IMR-90 (cell line): ENCODE measurements at regions not wholly inside any gene's neighbourhood (a gene's known extent, or its start where the extent isn't known, plus 50 kb on each side); places are given as distances from the start of the nearest gene placed in this dataset.
"Not testable (repeated sequence)": the region's sequence is repeated elsewhere in the genome, so short reads cannot be mapped to it uniquely, and the experiment has no call there.

Experiments used
- ATAC-seq: fragments of 200-7000 bp; cut with Tn5 transposase; 2 replicates; pipeline ENCODE4 v1.9.1; 2020; ENCODE audit warnings: low read depth, mild to moderate bottlenecking, moderate library complexity
- BruUV-seq: library from RNA; stranded (reverse); fragments of 400-500 nt; replicated peaks from 2 replicates; lab custom pipeline; 2021; lab: Mats Ljungman, UMichigan
- CTCF ChIA-PET: fragments of 300-600 bp; formaldehyde crosslinking; extraction: SDS; loops from one replicate; lab custom pipeline; 2021; ENCODE audit warnings: antibody characterized with exemption; lab: Yijun Ruan, JAX
- POLR2A ChIA-PET: fragments of 300-600 bp; sonication (Branson Sonifier 250); formaldehyde crosslinking; loops from one replicate; lab custom pipeline; 2022; ENCODE audit warnings: antibody characterized with exemption; ENCODE audit not compliant: unreplicated experiment; lab: Charles Lee
- DNase-seq: peaks from one replicate; pipeline ENCODE4 v3.0.0; 2013
- H2AFZ ChIP-seq: replicated peaks from 2 replicates; pipeline ENCODE3; 2013; ENCODE audit warnings: low read length, mild to moderate bottlenecking; ENCODE audit not compliant: poor library complexity
- H2AK5ac ChIP-seq: 2 replicates; pipeline ENCODE4 v1.6.1; 2013; ENCODE audit warnings: low read depth, low read length, inconsistent platforms
- H2AK9ac ChIP-seq: replicated peaks from 2 replicates; pipeline ENCODE3; 2013; ENCODE audit warnings: mild to moderate bottlenecking, low read depth, low read length, moderate library complexity; ENCODE audit not compliant: poor library complexity
- H2BK120ac ChIP-seq: 2 replicates; pipeline ENCODE4 v1.6.1; 2013; ENCODE audit warnings: low read depth, low read length, inconsistent platforms
- H2BK15ac ChIP-seq: 3 replicates; pipeline ENCODE4 v1.6.1; 2013; ENCODE audit warnings: low read depth, low read length, inconsistent platforms
- H2BK20ac ChIP-seq: 2 replicates; pipeline ENCODE4 v1.6.1; 2013; ENCODE audit warnings: low read depth, mild to moderate bottlenecking, inconsistent platforms, low read length, moderate library complexity
- H2BK5ac ChIP-seq: 2 replicates; pipeline ENCODE4 v1.6.1; 2013; ENCODE audit warnings: mild to moderate bottlenecking, low read depth, low read length, inconsistent platforms; ENCODE audit not compliant: poor library complexity, severe bottlenecking
- H3K14ac ChIP-seq: replicated peaks from 2 replicates; pipeline ENCODE4 v1.6.1; 2013; ENCODE audit warnings: low read depth, low read length, inconsistent platforms
- H3K18ac ChIP-seq: 2 replicates; pipeline ENCODE4 v1.6.1; 2013; ENCODE audit warnings: low read depth, low read length, control low read depth
- H3K23ac ChIP-seq: 2 replicates; pipeline ENCODE4 v1.6.1; 2013; ENCODE audit warnings: low read depth, low read length, inconsistent platforms
- H3K27ac ChIP-seq: 2 replicates; pipeline ENCODE4 v1.5.1; 2013; ENCODE audit warnings: mild to moderate bottlenecking, control low read depth, low read length; ENCODE audit not compliant: insufficient read depth
- H3K27me3 ChIP-seq: 2 replicates; pipeline ENCODE4 v1.6.1; 2013; ENCODE audit warnings: low read length; ENCODE audit not compliant: control insufficient read depth, insufficient read depth
- H3K36me3 ChIP-seq: 2 replicates; pipeline ENCODE4 v1.6.1; 2013; ENCODE audit warnings: low read length, mixed read lengths; ENCODE audit not compliant: control insufficient read depth, insufficient read depth
- H3K4ac ChIP-seq: 2 replicates; pipeline ENCODE4 v1.6.1; 2013; ENCODE audit warnings: low read depth, low read length, inconsistent platforms
- H3K4me1 ChIP-seq: 2 replicates; pipeline ENCODE4 v1.6.1; 2013; ENCODE audit warnings: low read length, mixed read lengths; ENCODE audit not compliant: control insufficient read depth, insufficient read depth
- H3K4me2 ChIP-seq: 2 replicates; pipeline ENCODE4 v1.6.1; 2013; ENCODE audit warnings: low read depth, mild to moderate bottlenecking, control low read depth, low read length, moderate library complexity
- H3K4me3 ChIP-seq: 2 replicates; pipeline ENCODE4 v1.5.1; 2013; ENCODE audit warnings: low read depth, mild to moderate bottlenecking, control low read depth, low read length, moderate library complexity; ENCODE audit not compliant: insufficient read depth
- H3K56ac ChIP-seq: 2 replicates; pipeline ENCODE4 v1.6.1; 2013; ENCODE audit warnings: low read length, inconsistent platforms; ENCODE audit not compliant: insufficient read depth; ENCODE audit errors: extremely low read depth
- H3K79me1 ChIP-seq, 2 experiments: 2 replicates each; pipeline ENCODE4 v1.6.1; 2013; ENCODE audit warnings: low read length in 2 of 2, inconsistent platforms in 1 of 2, low read depth in 1 of 2
- H3K9ac ChIP-seq: 2 replicates; pipeline ENCODE4 v1.6.1; 2013; ENCODE audit warnings: low read depth, low read length, control low read depth
- H3K9me1 ChIP-seq: 2 replicates; pipeline ENCODE4 v1.6.1; 2013; ENCODE audit warnings: low read length, inconsistent platforms; ENCODE audit not compliant: insufficient read depth
- H3K9me3 ChIP-seq: 2 replicates; pipeline ENCODE4 v1.6.1; 2013; ENCODE audit warnings: low read length; ENCODE audit not compliant: control insufficient read depth, insufficient read depth
- H4K20me1 ChIP-seq: 2 replicates; pipeline ENCODE4 v1.6.1; 2013; ENCODE audit warnings: low read length, inconsistent platforms; ENCODE audit not compliant: insufficient read depth
- H4K5ac ChIP-seq: 2 replicates; pipeline ENCODE4 v1.6.1; 2013; ENCODE audit warnings: mild to moderate bottlenecking, low read depth, low read length, control low read depth
- H4K8ac ChIP-seq, 2 experiments: 2 replicates each; pipeline ENCODE4 v1.6.1; 2013; ENCODE audit warnings: low read depth in 2 of 2, low read length in 2 of 2, control low read depth in 1 of 2, inconsistent platforms in 1 of 2
- H4K91ac ChIP-seq: 2 replicates; pipeline ENCODE4 v1.6.1; 2013; ENCODE audit warnings: low read depth, low read length, inconsistent platforms; ENCODE audit not compliant: insufficient read depth
- WGBS, 2 experiments: methylation state at CpG; one replicate each; pipeline versions ENCODE4 v1.1.5 to v1.1.7; 2013; ENCODE audit warnings: missing lambda C conversion rate in 2 of 2; ENCODE audit not compliant: insufficient read length in 1 of 2; ENCODE audit errors: extremely low coverage in 2 of 2; 5-methylcytosine and 5-hydroxymethylcytosine counted together
- dilution Hi-C: fragments of 300-500 bp; cut with HindIII; formaldehyde crosslinking; loops from one replicate; pipeline ENCODE4 v1.14.3; 2018; ENCODE audit warnings: low sequenced_read_pairs; ENCODE audit not compliant: unreplicated experiment
- in situ Hi-C: fragments of 300-500 bp; cut with MboI; formaldehyde crosslinking; loops from 3 replicates; pipeline ENCODE4 v1.14.3; 2019; ENCODE audit warnings: low sequenced_read_pairs, inconsistent platforms, mixed read lengths
- intact Hi-C: fragments of 100-400 bp; cut with micrococcal nuclease; formaldehyde crosslinking; loops from 2 replicates; pipeline ENCODE4 v1.10.0; 2022

- H2BK20ac ChIP-seq, H3K4me1 ChIP-seq, DNase-seq, CTCF ChIA-PET, H3K56ac ChIP-seq, H4K20me1 ChIP-seq, H3K9me1 ChIP-seq, H4K5ac ChIP-seq, ATAC-seq, H3K9me3 ChIP-seq, H2BK15ac ChIP-seq, H3K4ac ChIP-seq, H3K23ac ChIP-seq, H3K9ac ChIP-seq, H3K27ac ChIP-seq, H2BK120ac ChIP-seq, H3K4me3 ChIP-seq, H3K14ac ChIP-seq, BruUV-seq, H3K79me1 ChIP-seq, H2BK5ac ChIP-seq, H4K8ac ChIP-seq, POLR2A ChIA-PET, H3K18ac ChIP-seq, dilution Hi-C loops, H2AFZ ChIP-seq, H2AK5ac ChIP-seq, intact Hi-C loops, H3K36me3 ChIP-seq, H3K4me2 ChIP-seq, H4K91ac ChIP-seq, H2AK9ac ChIP-seq: not testable (repeated sequence)
- in situ Hi-C loops = loop anchor here (25.0 kb wide), 1 partner anchor 278 kb away; no protein-coding TSS in a partner anchor
- peaks cover 24% of the 10 kb centered on the region for H3K27me3 ChIP-seq
- no CpG with 5 or more reads among the region's 3 CpGs for WGBS, 2 experiments
These were observed 61.4 kb upstream of the SRRM3 start for GRCh38 chr7:76140259-76140658.
